ENCODE measurements at regions not wholly inside any gene's neighbourhood (a gene's known extent, or its start where the extent isn't known, plus 50 kb on each side); places are given as distances from the start of the nearest gene placed in this dataset.

DNA sequence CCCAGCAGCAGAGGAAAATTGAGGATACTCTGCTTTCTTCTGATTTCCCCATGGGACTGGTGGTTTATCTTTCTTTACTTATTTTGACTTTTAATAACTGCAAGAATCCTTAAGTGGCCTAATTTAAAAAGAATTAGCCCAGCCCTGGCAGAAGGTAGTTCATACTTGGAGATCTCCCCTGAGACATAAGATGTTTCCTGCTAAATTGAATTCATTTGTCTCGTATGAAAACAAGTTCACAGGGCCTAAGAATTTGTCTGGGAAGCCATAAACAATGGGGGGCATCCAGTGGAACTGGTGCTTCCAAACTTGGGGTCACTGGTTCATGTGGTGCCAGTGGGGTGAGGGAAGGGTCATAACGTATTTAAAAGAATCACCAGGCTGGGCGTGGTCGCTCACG is 283.1 kb upstream of the RASGRP1 start:
- TF ChIP-seq, protein P1, sequence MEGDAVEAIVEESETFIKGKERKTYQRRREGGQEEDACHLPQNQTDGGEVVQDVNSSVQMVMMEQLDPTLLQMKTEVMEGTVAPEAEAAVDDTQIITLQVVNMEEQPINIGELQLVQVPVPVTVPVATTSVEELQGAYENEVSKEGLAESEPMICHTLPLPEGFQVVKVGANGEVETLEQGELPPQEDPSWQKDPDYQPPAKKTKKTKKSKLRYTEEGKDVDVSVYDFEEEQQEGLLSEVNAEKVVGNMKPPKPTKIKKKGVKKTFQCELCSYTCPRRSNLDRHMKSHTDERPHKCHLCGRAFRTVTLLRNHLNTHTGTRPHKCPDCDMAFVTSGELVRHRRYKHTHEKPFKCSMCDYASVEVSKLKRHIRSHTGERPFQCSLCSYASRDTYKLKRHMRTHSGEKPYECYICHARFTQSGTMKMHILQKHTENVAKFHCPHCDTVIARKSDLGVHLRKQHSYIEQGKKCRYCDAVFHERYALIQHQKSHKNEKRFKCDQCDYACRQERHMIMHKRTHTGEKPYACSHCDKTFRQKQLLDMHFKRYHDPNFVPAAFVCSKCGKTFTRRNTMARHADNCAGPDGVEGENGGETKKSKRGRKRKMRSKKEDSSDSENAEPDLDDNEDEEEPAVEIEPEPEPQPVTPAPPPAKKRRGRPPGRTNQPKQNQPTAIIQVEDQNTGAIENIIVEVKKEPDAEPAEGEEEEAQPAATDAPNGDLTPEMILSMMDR (conservative IDR thresholded peaks at IDR 0.05; ENCODE audit: low read depth, low read length), result no peak
- no peak for TF ChIP-seq EZH2 (IDR thresholded peaks at IDR 0.05; ENCODE audit: borderline replicate concordance, low read depth, low read length, poor library complexity, severe bottlenecking)
